Breast epithelium (tissue), 3 donors: ENCODE measurements at regions not wholly inside any gene's neighbourhood (a gene's known extent, or its start where the extent isn't known, plus 50 kb on each side); places are given as distances from the start of the nearest gene placed in this dataset.

Experiments used
- CTCF ChIP-seq, 3 donors: fragments of 450-650 bp; IDR thresholded peaks; one replicate each; pipeline ENCODE4 v1.5.1; 2016 to 2017; ENCODE audit warnings: antibody characterized with exemption in 3 of 3, mild to moderate bottlenecking in 3 of 3, moderate library complexity in 3 of 3
- POLR2A ChIP-seq: fragments of 450-650 bp; IDR thresholded peaks from one replicate; pipeline ENCODE4 v1.6.1; 2016; ENCODE audit warnings: antibody characterized with exemption, mild to moderate bottlenecking, moderate library complexity

- TF ChIP-seq CTCF (IDR thresholded peaks at IDR 0.05) (no peak), POLR2A (no peak)
Observed at GRCh38 chr10:8511026-8511425, 456.5 kb downstream of the GATA3 start.
